H1 (cell line): ENCODE measurements at regions not wholly inside any gene's neighbourhood (a gene's known extent, or its start where the extent isn't known, plus 50 kb on each side); places are given as distances from the start of the nearest gene placed in this dataset.

Source experiments
- ASH2L ChIP-seq: fragments of 200-600, 300-600 bp; sonication (generic); IDR thresholded peaks from one replicate; pipeline ENCODE4 v1.7.1; 2017; ENCODE audit warnings: low read length
- BACH1 ChIP-seq: IDR thresholded peaks from 2 replicates; pipeline ENCODE4 v1.6.1; 2012; ENCODE audit warnings: low read length, improper control_type of control experiment
- BCL11A ChIP-seq, 2 experiments: IDR thresholded peaks; one replicate each; pipeline ENCODE4 v1.6.1; 2011; ENCODE audit warnings: low read depth in 2 of 2, low read length in 2 of 2, mild to moderate bottlenecking in 2 of 2
- CBX5 ChIP-seq: fragments of 300-800, 300-1000 bp; sonication (generic); IDR thresholded peaks from 2 replicates; pipeline ENCODE4 v1.7.1; 2016; ENCODE audit warnings: antibody characterized with exemption, low read length, low read depth
- CEBPB ChIP-seq: IDR thresholded peaks from 2 replicates; pipeline ENCODE4 v1.6.1; 2012; ENCODE audit warnings: low read depth, low read length
- CHD7 ChIP-seq: fragments of 300-600 bp; sonication (generic); IDR thresholded peaks from 2 replicates; pipeline ENCODE4 v1.7.1; 2012; ENCODE audit warnings: low read length, moderate library complexity, mild to moderate bottlenecking, inconsistent platforms; ENCODE audit not compliant: insufficient replicate concordance
- EP300 ChIP-seq, 2 experiments: IDR thresholded peaks; 1 replicate in 1 of 2; 2 replicates in 1 of 2; pipeline ENCODE4 v1.6.1; 2011 to 2012; ENCODE audit warnings: low read depth in 2 of 2, low read length in 2 of 2, mild to moderate bottlenecking in 2 of 2, borderline replicate concordance in 1 of 2, inconsistent platforms in 1 of 2, moderate library complexity in 1 of 2
- JUN ChIP-seq: IDR thresholded peaks from 2 replicates; pipeline ENCODE4 v1.6.1; 2011; ENCODE audit warnings: low read depth, mild to moderate bottlenecking, improper control_type of control experiment, low read length
- KDM5A ChIP-seq: fragments of 200-600 bp; IDR thresholded peaks from 2 replicates; pipeline ENCODE4 v1.7.1; 2012; ENCODE audit warnings: mild to moderate bottlenecking, low read length, inconsistent platforms, mixed read lengths
- NRF1 ChIP-seq: IDR thresholded peaks from 2 replicates; pipeline ENCODE4 v1.6.1; 2011; ENCODE audit warnings: mild to moderate bottlenecking, low read depth, low read length, improper control_type of control experiment
- POLR2A ChIP-seq, 2 experiments: IDR thresholded peaks; 1 replicate in 1 of 2; 2 replicates in 1 of 2; pipeline ENCODE4 v1.6.1; 2011; ENCODE audit warnings: low read depth in 2 of 2, low read length in 2 of 2, mild to moderate bottlenecking in 2 of 2; ENCODE audit errors: control extremely low read depth in 1 of 2
- SUZ12 ChIP-seq: fragments of 200-600 bp; sonication (generic); IDR thresholded peaks from 2 replicates; pipeline ENCODE4 v1.6.1; 2012; ENCODE audit warnings: mild to moderate bottlenecking, inconsistent platforms, low read length, moderate library complexity, mixed read lengths
- TAF7 ChIP-seq: optimal IDR thresholded peaks from 2 replicates; pipeline ENCODE3; 2011; ENCODE audit warnings: low read depth, mild to moderate bottlenecking, inconsistent platforms, low read length, moderate library complexity, borderline replicate concordance
- TCF12 ChIP-seq: IDR thresholded peaks from 2 replicates; pipeline ENCODE4 v1.6.1; 2011; ENCODE audit warnings: low read depth, mild to moderate bottlenecking, low read length

- TF ChIP-seq CHD7 (no peak), ASH2L (no peak), TAF7 (no peak), NRF1 (no peak), POLR2A (IDR thresholded peaks at IDR 0.05; ENCODE audit: control extremely low read depth in 1 of 2, low read depth in 2 of 2, low read length in 2 of 2) (no peak), EP300 (IDR thresholded peaks at IDR 0.05; ENCODE audit: borderline replicate concordance in 1 of 2, low read depth in 2 of 2, low read length in 2 of 2) (no peak), JUN (no peak), KDM5A (no peak), TCF12 (no peak), BACH1 (no peak), CBX5 (no peak), SUZ12 (no peak), CEBPB (no peak), BCL11A (IDR thresholded peaks at IDR 0.05; ENCODE audit: low read depth in 2 of 2, low read length in 2 of 2) (no peak)
Observed at GRCh38 chr4:123323998-123324397, 72.6 kb upstream of the SPRY1 start (continued).
